ENCODE measurements at regions not wholly inside any gene's neighbourhood (a gene's known extent, or its start where the extent isn't known, plus 50 kb on each side); places are given as distances from the start of the nearest gene placed in this dataset.

DNA sequence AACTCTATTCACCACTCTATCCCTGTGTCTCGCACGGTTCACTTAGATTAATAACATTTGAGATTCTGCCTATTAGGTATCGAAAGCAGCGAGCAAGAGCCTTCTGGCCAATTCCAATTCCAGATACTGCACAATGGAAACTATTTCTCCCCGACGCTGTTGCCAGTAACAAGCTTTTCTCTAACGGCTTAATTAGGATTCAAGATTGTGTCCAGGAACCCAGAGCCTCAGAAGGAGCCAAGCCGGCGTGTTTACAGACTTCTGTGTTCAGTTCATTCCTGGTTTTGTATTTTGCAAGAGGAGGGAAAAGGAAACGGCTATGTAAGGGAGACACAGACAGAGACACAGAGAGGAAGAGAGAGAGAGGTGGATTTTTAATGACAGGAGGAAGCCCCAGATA lies 185.6 kb downstream of the DICER1 start:
- H3K79me2 ChIP-seq (ENCODE audit: insufficient read depth, low read length), result no peaks in the 10 kb centered on the region
- no peak overlapping the region for H2BK12ac ChIP-seq (ENCODE audit: insufficient read length, low read depth, low read length)
- no peaks in the 10 kb centered on the region for H3K9me3 ChIP-seq (ENCODE audit: control insufficient read depth, low read depth, low read length)
- H3K56ac ChIP-seq (ENCODE audit: insufficient read length, low read depth, low read length), result no peak overlapping the region
- H2AK5ac ChIP-seq (ENCODE audit: insufficient read length, low read length), result no peak overlapping the region
- no peak overlapping the region for H2BK120ac ChIP-seq (ENCODE audit: low read depth, low read length, poor library complexity, severe bottlenecking)
- no peak overlapping the region for H3K14ac ChIP-seq (ENCODE audit: insufficient read depth, low read length)
- TF ChIP-seq, protein P1, sequence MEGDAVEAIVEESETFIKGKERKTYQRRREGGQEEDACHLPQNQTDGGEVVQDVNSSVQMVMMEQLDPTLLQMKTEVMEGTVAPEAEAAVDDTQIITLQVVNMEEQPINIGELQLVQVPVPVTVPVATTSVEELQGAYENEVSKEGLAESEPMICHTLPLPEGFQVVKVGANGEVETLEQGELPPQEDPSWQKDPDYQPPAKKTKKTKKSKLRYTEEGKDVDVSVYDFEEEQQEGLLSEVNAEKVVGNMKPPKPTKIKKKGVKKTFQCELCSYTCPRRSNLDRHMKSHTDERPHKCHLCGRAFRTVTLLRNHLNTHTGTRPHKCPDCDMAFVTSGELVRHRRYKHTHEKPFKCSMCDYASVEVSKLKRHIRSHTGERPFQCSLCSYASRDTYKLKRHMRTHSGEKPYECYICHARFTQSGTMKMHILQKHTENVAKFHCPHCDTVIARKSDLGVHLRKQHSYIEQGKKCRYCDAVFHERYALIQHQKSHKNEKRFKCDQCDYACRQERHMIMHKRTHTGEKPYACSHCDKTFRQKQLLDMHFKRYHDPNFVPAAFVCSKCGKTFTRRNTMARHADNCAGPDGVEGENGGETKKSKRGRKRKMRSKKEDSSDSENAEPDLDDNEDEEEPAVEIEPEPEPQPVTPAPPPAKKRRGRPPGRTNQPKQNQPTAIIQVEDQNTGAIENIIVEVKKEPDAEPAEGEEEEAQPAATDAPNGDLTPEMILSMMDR (conservative IDR thresholded peaks at IDR 0.05), result no peak
- H3K27me3 ChIP-seq (ENCODE audit: insufficient read depth, low read length), result no peaks in the 10 kb centered on the region
- H3K9me3 Mint-ChIP-seq, result no peaks in the 10 kb centered on the region
- H2AFZ ChIP-seq (ENCODE audit: low read length), result no peak overlapping the region
- H2BK20ac ChIP-seq (ENCODE audit: low read depth, low read length, poor library complexity, severe bottlenecking), result no peak overlapping the region
- H4K5ac ChIP-seq (ENCODE audit: insufficient read length, low read depth, low read length), result no peak overlapping the region
- no peak overlapping the region for H2BK5ac ChIP-seq (ENCODE audit: insufficient read length, low read length)
- H3K9ac ChIP-seq (ENCODE audit: extremely low read depth, insufficient read length, low read length), result no peak overlapping the region
- H3K4me1 Mint-ChIP-seq, result no peaks in the 10 kb centered on the region
- no peak overlapping the region for H3K4ac ChIP-seq (ENCODE audit: low read depth, low read length)
- no peaks in the 10 kb centered on the region; the same call in 1 of the 2 replicates for H3K27me3 Mint-ChIP-seq (ENCODE audit: low read depth)
- no peaks in the 10 kb centered on the region for H3K23me2 ChIP-seq (ENCODE audit: insufficient read length, low read depth, low read length, poor library complexity, severe bottlenecking)
- H4K91ac ChIP-seq (ENCODE audit: insufficient read length, low read depth, low read length), result no peak overlapping the region
- H3K27ac ChIP-seq (ENCODE audit: insufficient read length, low read depth, low read length), result no peak overlapping the region
- H3K4me1 ChIP-seq (ENCODE audit: insufficient read depth, low read length), result no peaks in the 10 kb centered on the region
- H3K36me3 Mint-ChIP-seq (ENCODE audit: insufficient read depth in 1 of 3, low read depth in 3 of 3), result no peaks in the 10 kb centered on the region
- no peak overlapping the region for H3K4me2 ChIP-seq (ENCODE audit: insufficient read depth, insufficient read length, low read length)
- no peak overlapping the region for H3K18ac ChIP-seq (ENCODE audit: insufficient read length, low read depth, low read length)
- DNase-seq, result no peak
- H4K20me1 ChIP-seq (ENCODE audit: control insufficient read depth, insufficient read depth, insufficient read length), result no peaks in the 10 kb centered on the region
- WGBS (ENCODE audit: extremely low coverage, insufficient read length, low lambda C conversion rate), result no CpG with 5 or more reads among the region's 10 CpGs
- H2BK15ac ChIP-seq (ENCODE audit: low read depth, low read length), result no peak overlapping the region
- no peak overlapping the region for H3K23ac ChIP-seq (ENCODE audit: insufficient read length, low read depth, low read length)
- H4K8ac ChIP-seq (replicated peaks; ENCODE audit: insufficient read length, low read depth, low read length), result no peak overlapping the region
- H3T11ph ChIP-seq (ENCODE audit: low read length), result no peak overlapping the region
- H3K27ac Mint-ChIP-seq, result no peak overlapping the region
- no peak overlapping the region for H3K4me3 Mint-ChIP-seq
- H3K79me1 ChIP-seq (ENCODE audit: insufficient read depth, low read depth, low read length, poor library complexity, severe bottlenecking), result no peaks in the 10 kb centered on the region

Measured in H9 (cell line).